Hepatocyte (in vitro differentiated cells): ENCODE measurements at regions not wholly inside any gene's neighbourhood (a gene's known extent, or its start where the extent isn't known, plus 50 kb on each side); places are given as distances from the start of the nearest gene placed in this dataset.
A peak's percentile ranks its signal among the peaks of the same experiment; 100 is the strongest.

Experiments used
- DNase-seq: peaks from one replicate; pipeline ENCODE4 v3.0.0-alpha.2; 2016; ENCODE audit warnings: low spot score
- H2AFZ ChIP-seq: fragments of 200-600 bp; sonication (generic); 2 replicates; pipeline ENCODE4 v1.6.0; 2016; ENCODE audit warnings: antibody characterized with exemption, mild to moderate bottlenecking
- H3K27ac ChIP-seq: fragments of 200-600 bp; sonication (generic); 2 replicates; pipeline ENCODE4 v1.5.1; 2016; ENCODE audit warnings: mild to moderate bottlenecking
- H3K27me3 ChIP-seq: fragments of 200-600 bp; sonication (generic); 2 replicates; pipeline ENCODE4 v1.6.1; 2016
- H3K36me3 ChIP-seq: fragments of 200-600 bp; sonication (generic); replicated peaks from 2 replicates; pipeline ENCODE4 v1.5.1; 2016; ENCODE audit warnings: low read depth; ENCODE audit not compliant: insufficient read depth
- H3K4me1 ChIP-seq: fragments of 200-600 bp; sonication (generic); 2 replicates; pipeline ENCODE4 v1.5.1; 2016; ENCODE audit warnings: mild to moderate bottlenecking, moderate library complexity; ENCODE audit not compliant: insufficient read depth
- H3K4me2 ChIP-seq: fragments of 200-600 bp; sonication (generic); 2 replicates; pipeline ENCODE4 v1.6.0; 2016
- H3K4me3 ChIP-seq: fragments of 200-600 bp; sonication (generic); 2 replicates; pipeline ENCODE4 v1.5.1; 2016; ENCODE audit warnings: mild to moderate bottlenecking
- H3K79me2 ChIP-seq: fragments of 200-600 bp; sonication (generic); 2 replicates; pipeline ENCODE4 v1.6.0; 2017; ENCODE audit warnings: mild to moderate bottlenecking
- H3K9me2 ChIP-seq: fragments of 200-600 bp; sonication (generic); replicated peaks from 2 replicates; pipeline ENCODE4 v1.6.0; 2017; ENCODE audit warnings: mild to moderate bottlenecking; ENCODE audit not compliant: insufficient read depth
- H3K9me3 ChIP-seq: fragments of 200-600 bp; sonication (generic); 2 replicates; pipeline ENCODE4 v1.5.1; 2016; ENCODE audit warnings: low read depth, mild to moderate bottlenecking
- H4K20me1 ChIP-seq: fragments of 200-600 bp; sonication (generic); 2 replicates; pipeline ENCODE4 v1.6.0; 2016; ENCODE audit warnings: mild to moderate bottlenecking; ENCODE audit not compliant: insufficient read depth, poor library complexity, severe bottlenecking
- CTCF ChIP-seq: fragments of 200-600 bp; sonication (generic); IDR thresholded peaks from 2 replicates; pipeline ENCODE4 v1.5.1; 2016; ENCODE audit warnings: antibody characterized with exemption, mild to moderate bottlenecking; ENCODE audit not compliant: poor library complexity
- EZH2 ChIP-seq: fragments of 200-600 bp; sonication (generic); IDR thresholded peaks from 2 replicates; pipeline ENCODE4 v1.6.1; 2016; ENCODE audit warnings: antibody characterized with exemption, mild to moderate bottlenecking, borderline replicate concordance
- EZH2phosphoT487 ChIP-seq: fragments of 200-600 bp; sonication (generic); IDR thresholded peaks from one replicate; pipeline ENCODE4 v1.6.1; 2018; ENCODE audit warnings: antibody characterized with exemption, mild to moderate bottlenecking, low read depth, moderate library complexity; ENCODE audit not compliant: unreplicated experiment, severe bottlenecking
- WGBS: methylation state at CpG from one replicate; pipeline ENCODE4 v1.1.6; 2016; ENCODE audit warnings: low lambda C conversion rate; ENCODE audit errors: missing lambda C conversion rate; 5-methylcytosine and 5-hydroxymethylcytosine counted together

- peaks cover 8% of the 10 kb centered on the region for H3K4me1 ChIP-seq
- H3K27me3 ChIP-seq, result no peaks in the 10 kb centered on the region
- 71% methylated on average over 2 of the region's 2 CpGs for WGBS
- no peaks in the 10 kb centered on the region for H3K79me2 ChIP-seq
- H4K20me1 ChIP-seq, result no peaks in the 10 kb centered on the region
- H3K9me2 ChIP-seq, result no peaks in the 10 kb centered on the region
- no peaks in the 10 kb centered on the region for H3K9me3 ChIP-seq
- no peak overlapping the region for H2AFZ ChIP-seq
- H3K36me3 ChIP-seq, result no peaks in the 10 kb centered on the region
- no peak overlapping the region for H3K4me3 ChIP-seq
- H3K27ac ChIP-seq, result no peak overlapping the region
- TF ChIP-seq EZH2phosphoT487 (no peak), EZH2 (no peak), CTCF (no peak)
- H3K4me2 ChIP-seq, result no peak overlapping the region
- DNase-seq, result no peak
Observed at GRCh38 chr3:66928252-66928651, 69.9 kb upstream of the KBTBD8 start.

- peak overlapping the region; percentile 62 for H3K4me2 ChIP-seq
- 16% methylated on average over 5 of the region's 5 CpGs for WGBS
- no peaks in the 10 kb centered on the region for H3K36me3 ChIP-seq
- H3K4me1 ChIP-seq, result peaks cover 8% of the 10 kb centered on the region
- no peaks in the 10 kb centered on the region for H4K20me1 ChIP-seq
- peak overlapping the region; percentile 56 for H3K27ac ChIP-seq
- no peak for TF ChIP-seq CTCF
- no peak overlapping the region for H2AFZ ChIP-seq
- DNase-seq, result peak; percentile 22
- H3K4me3 ChIP-seq, result no peak overlapping the region
- no peaks in the 10 kb centered on the region for H3K9me2 ChIP-seq
- no peaks in the 10 kb centered on the region for H3K27me3 ChIP-seq
- no peaks in the 10 kb centered on the region for H3K9me3 ChIP-seq
- no peaks in the 10 kb centered on the region for H3K79me2 ChIP-seq
Observed at GRCh38 chr3:66931291-66931690, 66.8 kb upstream of the KBTBD8 start.

- Histone ChIP-seq H3K36me3 (no peaks in the 10 kb centered on the region), H3K4me3 (no peak overlapping the region), H3K9me3 (no peaks in the 10 kb centered on the region), H3K9me2 (no peaks in the 10 kb centered on the region), H2AFZ (no peak overlapping the region), H3K27ac (peak overlapping the region; percentile 56), H4K20me1 (no peaks in the 10 kb centered on the region), H3K4me1 (peaks cover 8% of the 10 kb centered on the region), H3K79me2 (no peaks in the 10 kb centered on the region), H3K4me2 (peak overlapping the region; percentile 62), H3K27me3 (no peaks in the 10 kb centered on the region)
- 61% methylated on average over 1 of the region's 1 CpG for WGBS
- TF ChIP-seq CTCF (no peak), EZH2phosphoT487 (no peak), EZH2 (no peak)
- DNase-seq, result no peak
Observed at GRCh38 chr3:66931699-66932098, 66.4 kb upstream of the KBTBD8 start.

- H4K20me1 ChIP-seq, result no peaks in the 10 kb centered on the region
- no peak overlapping the region for H2AFZ ChIP-seq
- no peaks in the 10 kb centered on the region for H3K79me2 ChIP-seq
- H3K4me1 ChIP-seq, result peaks cover 8% of the 10 kb centered on the region
- no peaks in the 10 kb centered on the region for H3K27me3 ChIP-seq
- no peak overlapping the region for H3K27ac ChIP-seq
- no peaks in the 10 kb centered on the region for H3K9me3 ChIP-seq
- no peak for DNase-seq
- no peaks in the 10 kb centered on the region for H3K36me3 ChIP-seq
- no peak overlapping the region for H3K4me3 ChIP-seq
- TF ChIP-seq EZH2, result no peak
- no peak overlapping the region for H3K4me2 ChIP-seq
- no peaks in the 10 kb centered on the region for H3K9me2 ChIP-seq
Observed at GRCh38 chr3:66933233-66933632, 64.9 kb upstream of the KBTBD8 start.
